Endometrium (tissue), 2 donors: ENCODE measurements at regions not wholly inside any gene's neighbourhood (a gene's known extent, or its start where the extent isn't known, plus 50 kb on each side); places are given as distances from the start of the nearest gene placed in this dataset.
A peak's percentile ranks its signal among the peaks of the same experiment; 100 is the strongest.

Source experiments
- FAIRE-seq: peaks from 2 replicates; lab custom pipeline; 2012; peaks lifted over from hg19 to GRCh38; lab: Jason Lieb, UNC
- donor health status: control.
- donor health status: control.

DNA sequence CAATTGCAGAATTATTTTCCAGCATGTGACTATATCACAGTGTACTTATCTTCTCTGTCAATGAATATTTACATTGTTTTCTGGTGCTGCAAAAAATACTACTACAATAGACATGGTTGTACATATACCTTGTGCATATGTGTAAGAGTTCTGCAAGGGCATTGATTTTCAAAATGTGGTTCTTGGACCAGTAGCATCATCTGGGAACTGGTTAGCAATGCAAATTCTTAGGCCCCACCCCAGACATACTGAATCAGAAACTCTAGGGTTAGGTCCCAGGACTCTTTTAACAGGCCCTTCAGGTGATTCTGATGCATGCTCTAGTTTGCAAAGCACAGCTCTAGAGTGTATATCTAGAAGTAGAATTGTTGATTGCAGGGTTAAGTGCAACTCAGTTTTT lies 292.3 kb downstream of the ZNF621 start:
- no peak for FAIRE-seq

DNA sequence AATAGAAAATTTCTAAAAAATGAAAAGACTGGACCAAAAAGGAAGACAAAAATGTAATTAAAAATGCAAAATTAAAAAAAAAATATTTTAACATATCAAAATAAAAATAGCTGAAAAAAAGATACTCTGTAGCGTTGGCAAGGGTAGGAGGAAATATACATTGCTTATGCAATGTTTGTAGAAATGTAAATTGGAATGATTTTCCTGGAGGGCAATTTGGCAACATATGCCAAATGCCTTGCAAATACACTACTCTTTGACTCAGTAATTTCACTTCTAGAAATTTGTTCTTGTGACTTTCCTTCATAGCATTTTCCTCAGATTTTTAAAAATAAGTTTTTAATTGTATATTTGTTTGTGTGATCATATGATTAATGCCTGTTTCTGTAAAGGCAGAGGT lies 296.6 kb downstream of the ZNF621 start:
- FAIRE-seq, result peak; percentile 39

DNA sequence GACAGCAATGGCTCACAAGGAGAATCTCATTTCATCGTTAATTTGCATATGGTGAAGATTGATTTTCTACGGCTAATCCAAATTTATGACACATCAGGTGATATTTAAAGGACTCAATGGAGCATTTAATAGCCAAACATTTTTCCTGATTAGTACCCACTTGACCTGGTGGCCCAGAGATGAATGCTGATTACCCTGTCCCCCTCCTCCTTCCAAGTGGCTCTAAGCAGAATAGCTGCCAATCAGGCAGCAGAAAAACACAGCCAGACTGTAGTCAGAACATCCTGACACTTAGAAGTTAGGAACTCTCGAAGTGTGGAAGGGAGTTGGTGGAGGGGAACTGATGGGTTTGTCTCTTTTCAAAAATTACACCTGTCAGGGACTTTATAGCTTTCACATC lies 302.5 kb downstream of the ZNF621 start:
- FAIRE-seq, result no peak

DNA sequence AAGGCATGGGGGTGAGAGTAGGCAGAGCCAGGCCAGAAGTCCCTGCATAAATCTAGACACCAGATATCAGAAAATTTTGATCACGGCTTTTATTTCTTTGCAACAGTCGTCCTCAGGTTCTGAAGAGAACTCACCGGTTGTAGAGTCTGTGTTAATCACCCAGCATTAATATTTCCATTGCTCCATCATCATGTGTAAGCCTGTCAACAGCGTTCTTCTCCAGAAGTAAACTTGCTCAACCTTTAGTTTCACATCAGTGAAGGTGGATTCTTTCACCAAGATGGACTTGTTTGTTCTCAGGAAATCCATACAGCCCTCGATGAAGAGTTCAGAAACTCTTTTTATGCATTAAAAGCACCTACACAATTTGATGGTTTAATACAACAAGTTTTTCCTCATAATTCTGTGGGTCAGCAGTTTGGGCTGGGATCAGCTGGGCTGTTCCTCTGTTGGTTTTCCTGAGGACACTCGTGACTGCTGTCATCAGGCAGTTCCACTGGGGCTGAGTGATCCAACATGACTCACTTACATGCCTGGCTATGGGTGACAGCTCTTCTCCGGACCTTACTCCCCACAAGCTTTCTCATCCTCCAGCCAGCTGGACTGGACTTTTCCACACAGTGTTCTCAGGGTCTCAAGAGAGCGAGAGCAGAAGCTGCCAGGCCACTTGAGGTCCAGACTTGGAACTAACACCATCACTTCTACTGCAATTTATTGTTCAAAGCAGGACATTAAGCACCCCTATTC lies 303.4 kb downstream of the ZNF621 start:
- no peak for FAIRE-seq

DNA sequence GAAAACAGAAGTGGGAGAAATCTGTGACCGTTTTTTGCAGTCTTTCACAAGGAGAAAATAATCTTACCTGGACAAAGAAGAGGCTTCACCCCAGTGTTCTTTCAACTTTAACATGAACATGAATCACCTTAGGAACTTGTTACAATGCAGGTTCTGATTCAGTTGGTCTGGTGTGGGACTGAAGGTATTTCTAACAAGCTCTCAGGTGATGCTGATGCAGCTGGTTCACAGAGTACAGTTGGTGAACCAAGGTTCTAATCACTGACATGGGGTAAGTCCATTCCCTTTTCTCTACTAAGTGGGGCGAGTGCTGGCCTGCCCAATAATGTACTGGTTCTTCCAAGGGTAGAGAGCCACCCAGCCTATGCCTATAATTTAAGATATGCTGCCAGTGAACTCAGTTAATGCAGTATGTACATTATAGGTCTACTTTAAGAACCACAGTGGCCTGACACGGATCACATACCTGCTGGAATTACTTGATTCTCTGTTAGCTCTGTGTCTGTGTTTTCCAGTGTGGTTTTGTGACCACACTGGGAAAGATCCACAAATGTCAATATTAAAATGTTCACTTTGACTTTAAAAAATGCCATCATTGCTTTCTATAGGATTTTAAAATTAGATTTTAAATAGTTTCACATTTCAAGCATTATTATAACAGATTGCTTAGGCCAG lies 304.1 kb downstream of the ZNF621 start:
- no peak for FAIRE-seq

DNA sequence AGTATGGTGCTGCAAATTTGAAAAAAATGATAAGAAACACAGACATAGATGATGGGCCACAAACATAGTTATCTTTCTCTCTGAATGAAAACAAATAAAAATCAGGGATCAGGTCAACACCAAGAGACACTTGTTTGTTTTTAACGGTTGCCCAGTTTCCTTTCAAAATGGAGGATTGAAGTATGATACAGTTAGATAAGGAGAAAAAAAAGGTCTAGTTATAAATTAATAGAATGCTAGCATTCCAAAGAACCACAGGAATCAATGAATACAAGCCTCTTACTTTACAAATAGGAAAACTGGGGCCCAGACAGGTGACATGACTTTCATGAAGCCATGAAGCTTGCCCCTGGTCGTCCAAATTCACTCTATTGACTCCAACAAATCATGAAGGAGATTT lies 305.1 kb downstream of the ZNF621 start:
- FAIRE-seq, result no peak

DNA sequence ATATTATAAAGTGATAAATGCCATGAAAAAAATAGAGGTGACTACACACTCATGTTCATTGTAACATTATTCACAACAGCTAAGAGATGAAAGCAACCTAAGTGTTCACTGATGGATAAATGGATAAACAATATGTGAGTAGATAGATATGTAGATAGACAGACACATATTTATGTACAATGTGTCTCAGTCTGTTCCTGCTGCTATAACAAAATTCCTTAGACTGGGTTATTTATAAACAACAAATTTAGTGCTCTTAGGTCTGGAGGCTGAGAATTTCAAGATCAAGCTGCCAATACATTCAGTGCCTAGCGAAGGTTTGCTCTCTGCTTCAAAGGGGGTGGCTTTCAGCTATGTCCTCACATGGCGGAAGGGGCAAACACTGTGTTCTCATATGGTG lies 312.5 kb downstream of the ZNF621 start:
- no peak for FAIRE-seq

DNA sequence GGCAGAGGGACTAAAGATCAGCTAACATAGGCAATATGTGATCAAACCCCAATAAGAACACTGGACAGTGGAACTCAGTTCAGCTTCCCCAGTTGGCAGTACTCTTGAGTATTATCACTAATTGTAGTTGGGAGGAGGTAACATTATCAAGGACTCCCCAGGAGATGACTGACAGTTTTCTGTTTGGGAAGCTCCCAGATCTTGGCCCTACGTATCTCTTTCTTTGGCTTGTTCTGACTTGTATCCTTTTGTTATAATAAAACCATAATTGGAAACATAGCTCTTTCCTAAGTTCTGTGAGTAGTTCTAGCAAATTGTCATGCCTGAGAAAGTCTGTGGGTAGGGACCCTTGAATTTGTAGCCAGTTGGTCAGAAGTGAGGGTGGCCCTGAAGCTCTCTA lies 316.4 kb downstream of the ZNF621 start:
- FAIRE-seq, result no peak

DNA sequence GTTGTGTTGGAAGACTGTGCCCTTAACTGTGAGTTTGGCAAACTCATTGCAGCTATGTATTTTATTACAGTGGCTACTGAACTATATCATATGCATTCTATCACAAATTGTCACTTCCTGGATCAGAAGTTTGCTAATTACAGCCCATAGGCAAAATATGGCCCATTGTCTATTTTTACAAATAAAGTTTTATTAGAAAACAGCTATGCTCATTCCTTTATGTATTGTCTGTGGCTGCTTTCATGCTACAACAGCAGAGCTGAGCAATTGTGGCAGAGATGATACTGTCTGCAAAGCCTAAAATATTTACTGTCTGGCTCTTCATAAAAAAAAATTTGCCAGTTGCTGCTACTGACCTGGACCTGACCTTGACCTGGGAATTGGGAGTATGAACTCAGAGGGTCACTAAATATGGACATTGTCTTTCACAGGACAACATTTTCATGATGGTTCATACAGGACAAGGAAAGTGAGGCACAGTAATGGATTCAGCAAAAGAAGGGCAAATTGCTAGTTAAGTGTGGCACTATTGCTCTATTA lies 316.9 kb downstream of the ZNF621 start:
- no peak for FAIRE-seq

DNA sequence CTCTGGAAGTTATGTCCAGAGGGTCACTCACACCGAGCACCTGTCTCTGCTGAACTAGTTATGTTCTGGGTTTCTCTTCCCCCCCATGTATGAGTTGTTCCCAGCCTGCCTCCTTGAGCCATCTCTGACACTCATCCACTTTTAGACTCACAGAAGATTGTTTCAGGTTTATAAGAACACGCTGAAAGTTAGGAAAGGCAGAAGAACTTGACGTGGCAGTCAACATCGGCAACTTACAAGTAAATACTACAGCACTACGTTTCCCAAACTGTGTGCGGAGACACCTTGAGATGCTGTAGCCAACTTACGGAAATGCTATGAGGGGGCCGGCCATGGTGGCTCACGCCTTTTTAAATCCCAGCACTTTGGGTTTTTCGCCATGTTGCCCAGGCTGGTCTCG lies 318.0 kb downstream of the ZNF621 start:
- FAIRE-seq, result no peak

DNA sequence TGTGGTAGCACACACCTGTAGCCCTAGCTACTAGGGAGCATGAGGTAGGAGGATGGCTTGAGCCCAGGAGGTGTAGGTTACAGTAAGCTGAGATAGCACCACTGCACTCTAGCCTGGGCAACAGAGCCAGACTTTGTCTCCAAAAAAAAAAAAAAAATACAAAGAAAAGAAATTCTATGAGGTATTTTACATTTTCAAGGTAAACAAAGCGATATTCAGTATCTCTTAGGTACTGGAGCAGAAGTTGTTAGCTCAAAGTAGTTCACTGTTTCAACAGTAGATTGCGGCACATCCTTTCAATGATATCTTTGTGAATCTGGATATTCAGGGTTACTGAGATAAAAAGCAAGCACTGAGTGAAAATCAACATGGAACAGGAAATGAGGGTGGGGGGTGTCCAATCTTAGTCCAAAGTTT lies 318.5 kb downstream of the ZNF621 start:
- no peak for FAIRE-seq

DNA sequence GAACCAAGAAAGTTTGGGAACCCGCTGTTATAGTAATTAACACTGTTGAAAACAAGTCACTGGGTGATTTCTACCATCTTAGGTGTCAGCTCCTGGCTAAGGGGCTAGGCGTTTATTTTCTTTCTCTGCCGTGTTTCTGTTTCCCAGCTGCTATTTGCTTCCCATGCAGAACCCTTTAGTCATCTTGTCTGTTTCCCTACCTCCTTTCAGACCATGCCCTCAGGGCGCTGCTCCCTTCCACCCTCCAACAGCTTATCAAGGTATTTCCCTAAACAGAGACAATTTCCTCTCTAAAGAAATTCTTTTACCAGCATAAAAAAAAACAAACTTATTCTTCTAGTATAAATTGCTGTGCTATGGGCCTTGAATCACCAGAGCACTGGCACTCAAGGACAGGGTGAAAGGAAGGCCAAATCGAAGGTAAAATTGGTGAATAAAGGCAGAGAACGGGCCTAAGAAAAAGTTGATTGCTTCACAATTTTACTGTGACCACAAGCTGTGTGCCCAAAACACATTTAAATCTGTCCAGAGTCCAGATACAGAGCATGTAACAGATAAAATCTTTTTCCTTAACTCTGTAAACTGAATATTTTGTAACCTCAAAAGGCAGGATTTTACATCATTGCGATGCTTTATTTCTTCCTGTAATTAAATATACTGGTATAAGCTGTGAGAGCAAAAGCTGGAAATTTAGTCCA lies 319.2 kb downstream of the ZNF621 start:
- no peak for FAIRE-seq

DNA sequence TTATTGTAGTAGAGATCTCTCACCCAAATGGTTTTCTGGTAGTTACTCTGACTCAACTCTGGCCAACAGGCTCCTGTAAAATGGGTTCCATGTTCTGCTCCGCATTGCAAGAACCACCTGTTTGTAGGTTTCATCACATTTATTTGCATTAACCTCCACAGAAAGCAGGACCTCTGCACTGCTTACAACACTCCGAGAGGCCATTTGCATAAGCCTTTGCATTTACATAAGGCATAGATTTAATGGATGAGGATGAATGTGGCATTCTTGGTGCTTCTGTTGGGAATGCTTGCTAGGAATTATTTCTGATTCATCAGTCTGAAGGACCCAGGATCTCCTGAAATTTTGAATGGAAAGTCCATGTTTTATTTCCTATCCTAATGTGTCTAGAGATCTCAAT lies 320.1 kb downstream of the ZNF621 start:
- FAIRE-seq, result no peak

DNA sequence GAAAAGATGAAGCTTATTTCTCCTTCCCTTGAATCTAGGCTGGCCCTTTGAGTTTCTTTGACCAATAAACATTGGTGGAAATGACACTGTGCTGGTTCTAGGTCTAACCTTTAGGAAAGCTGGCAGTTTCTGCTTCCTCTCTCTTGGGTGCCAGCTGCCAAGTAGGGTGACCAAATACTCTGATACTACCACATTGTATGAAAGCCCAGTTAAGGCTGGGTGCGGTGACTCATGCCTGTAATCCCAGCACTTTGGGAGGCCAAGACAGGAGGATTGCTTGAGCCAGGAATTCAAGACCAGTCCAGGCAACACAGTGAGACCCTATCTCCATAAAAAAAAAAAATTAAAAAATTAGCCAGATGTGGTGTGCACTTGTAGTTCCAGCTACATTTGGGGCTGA lies 320.7 kb downstream of the ZNF621 start:
- FAIRE-seq, result no peak

DNA sequence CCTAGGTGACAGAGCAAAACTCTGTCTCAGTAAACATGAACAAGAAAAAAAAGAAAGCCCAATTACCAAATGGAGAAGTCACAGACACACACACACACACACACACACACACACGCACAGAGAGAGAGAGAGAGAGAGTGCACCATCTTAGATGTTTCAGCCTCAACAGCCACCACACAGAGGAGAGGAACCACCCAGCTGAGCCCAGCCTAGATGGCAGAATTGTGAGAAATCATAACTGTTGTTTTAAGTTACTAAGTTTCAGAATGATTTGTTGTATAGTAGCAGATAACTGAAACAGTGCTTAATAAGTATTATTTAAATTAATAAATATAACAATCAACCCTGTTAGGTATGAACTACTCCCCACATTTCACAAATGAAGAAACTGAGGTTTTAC lies 321.2 kb downstream of the ZNF621 start:
- no peak for FAIRE-seq

DNA sequence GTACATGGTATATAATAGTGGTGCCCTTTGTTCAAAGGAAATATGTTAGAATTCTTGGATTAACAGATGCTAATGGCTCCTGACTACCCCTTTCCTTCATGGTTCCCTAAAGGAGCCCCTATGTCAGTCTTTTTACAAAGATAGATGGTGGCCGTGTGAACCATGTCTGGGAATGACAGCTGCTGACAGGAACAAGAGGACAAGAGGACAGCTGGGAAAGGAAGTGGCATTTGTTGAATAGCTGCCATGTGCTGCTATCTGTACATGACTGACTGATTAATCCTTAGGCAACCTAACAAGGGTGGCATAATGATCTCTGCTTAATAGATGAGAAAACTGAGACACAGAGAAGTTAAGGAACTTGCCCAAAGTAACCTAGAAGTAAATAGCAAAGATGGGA lies 321.7 kb downstream of the ZNF621 start:
- no peak for FAIRE-seq

DNA sequence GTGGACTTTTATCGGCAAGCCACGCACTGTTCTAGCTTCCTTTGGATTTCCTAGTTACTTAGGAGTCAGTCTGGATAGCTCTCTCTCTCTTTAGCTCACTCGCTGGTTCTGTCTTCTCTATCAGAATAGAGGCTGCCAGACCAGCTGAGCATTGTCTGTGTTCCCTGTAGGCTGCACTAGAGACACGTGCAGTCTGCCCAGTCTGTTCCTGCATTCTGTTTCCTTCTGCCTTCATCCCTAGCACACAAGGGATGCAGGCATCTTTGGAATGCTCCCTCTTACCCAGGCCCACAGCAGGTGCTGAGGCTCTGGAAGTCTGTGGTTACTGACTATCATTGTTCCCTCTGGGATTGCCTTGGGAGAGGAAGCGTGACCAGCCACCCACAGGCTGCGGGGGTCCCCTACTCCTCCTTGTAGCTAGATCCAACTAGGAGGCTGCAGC lies 322.8 kb downstream of the ZNF621 start:
- no peak for FAIRE-seq

DNA sequence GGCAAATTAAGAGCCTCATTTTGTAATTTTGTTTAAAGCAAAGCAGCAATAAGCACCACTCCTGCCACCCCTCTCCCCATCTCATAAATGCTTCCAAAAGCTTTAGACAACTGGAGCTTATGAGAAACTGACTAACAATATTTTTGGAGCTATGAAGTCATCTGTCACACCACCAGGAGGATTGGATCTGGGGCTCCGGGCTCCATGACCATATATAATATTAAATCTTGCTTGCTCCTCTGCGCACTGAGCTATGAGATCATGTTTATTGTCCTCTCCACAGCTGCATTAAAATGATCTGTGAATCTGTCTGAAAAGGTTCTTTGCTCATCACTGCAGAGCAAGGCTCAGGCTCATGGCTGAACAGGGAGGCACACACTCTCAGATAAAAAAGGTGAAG lies 323.7 kb downstream of the ZNF621 start:
- FAIRE-seq, result no peak

DNA sequence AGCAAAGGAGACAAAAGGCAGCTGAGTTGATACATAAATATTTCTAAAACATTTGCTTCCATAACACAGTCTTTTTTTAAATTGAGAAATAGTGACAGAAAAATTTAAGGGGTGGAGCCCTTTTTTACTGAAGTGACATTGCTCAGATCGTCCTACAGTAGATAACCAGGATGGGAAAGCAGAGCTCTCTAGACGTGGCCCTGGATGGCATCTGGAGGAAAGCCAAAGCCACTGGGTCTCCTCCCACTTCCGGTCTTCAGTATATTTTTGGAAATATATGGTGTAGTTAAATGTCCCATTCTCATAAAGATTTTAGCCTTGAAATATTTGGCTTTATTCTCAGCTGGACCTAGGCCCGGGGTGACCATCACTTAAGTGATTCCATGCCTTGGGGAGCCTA lies 326.1 kb downstream of the ZNF621 start:
- no peak for FAIRE-seq

DNA sequence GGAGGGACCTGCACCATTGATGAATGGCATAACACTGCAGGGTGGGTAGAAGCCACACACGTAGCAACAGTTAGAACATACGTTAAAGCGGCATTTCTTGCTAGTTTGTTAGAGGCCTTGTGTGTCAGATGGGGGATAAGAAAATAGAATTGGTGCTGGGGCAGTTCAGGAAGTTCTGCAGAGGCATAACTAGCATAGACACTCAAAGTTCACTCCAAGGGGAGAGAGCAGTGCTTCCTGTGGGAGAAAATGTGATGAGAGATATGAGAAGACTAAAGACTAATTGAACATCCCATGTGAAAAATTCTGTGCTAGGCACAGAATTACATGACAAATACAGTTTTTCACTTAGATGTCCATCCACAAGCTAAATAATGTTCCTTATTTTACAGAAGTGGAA lies 327.1 kb downstream of the ZNF621 start:
- FAIRE-seq, result no peak

DNA sequence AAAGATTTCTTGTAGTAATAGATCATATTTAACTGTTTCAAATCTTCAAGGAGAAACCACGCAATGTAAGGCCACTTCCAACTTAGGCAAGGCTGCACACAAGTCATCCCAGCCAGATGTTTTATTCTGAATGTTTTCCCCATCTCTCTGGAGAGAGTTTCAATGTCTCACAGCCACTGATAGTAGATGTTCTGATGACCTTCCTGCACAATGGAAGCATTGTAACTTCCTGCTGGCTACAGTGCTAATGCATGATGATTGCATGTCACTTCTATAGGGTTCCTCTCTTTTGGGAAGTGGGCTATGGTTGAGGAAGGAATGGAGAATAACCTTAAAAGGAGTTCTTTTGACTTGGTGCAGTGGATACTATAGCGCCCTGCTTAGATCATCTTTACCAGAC lies 328.0 kb downstream of the ZNF621 start:
- no peak for FAIRE-seq

DNA sequence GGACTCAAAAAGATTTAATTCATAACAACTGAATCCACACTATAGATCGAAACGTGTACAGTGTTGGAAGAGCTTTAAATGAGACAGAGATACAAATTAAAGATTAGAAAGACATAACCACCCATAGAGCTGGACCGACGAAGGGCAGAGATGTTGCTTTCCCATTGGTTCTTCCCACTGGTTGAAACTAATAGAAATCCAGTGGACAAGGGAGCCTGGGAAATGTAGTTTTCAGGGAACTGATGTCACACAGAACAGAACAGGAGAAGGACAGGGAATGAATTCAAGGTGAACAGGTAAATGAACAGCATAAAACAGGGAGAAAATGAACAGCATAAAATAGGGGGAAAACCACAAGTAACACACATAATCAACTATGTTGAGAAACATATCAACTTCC lies 328.7 kb downstream of the ZNF621 start:
- FAIRE-seq, result no peak

DNA sequence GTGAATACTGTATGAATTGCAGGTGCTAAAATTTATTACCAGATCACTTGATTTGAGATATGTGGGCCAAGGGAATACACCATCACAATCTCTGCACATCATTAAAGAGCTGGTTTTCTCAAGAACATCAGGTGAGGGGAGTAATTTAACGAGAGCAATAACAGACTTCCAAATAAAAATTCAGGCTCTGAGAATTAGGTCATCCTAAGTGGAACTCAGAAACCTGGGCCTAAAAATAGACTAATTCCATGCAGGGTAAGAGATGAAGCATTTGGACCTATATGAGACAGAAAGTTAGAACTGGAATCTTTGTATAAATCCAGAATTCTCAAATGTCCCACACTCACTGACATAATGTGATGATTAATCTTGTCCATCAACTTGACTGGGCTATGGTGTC lies 331.1 kb downstream of the ZNF621 start:
- FAIRE-seq, result no peak
